DND-41 (cell line): ENCODE measurements at regions not wholly inside any gene's neighbourhood (a gene's known extent, or its start where the extent isn't known, plus 50 kb on each side); places are given as distances from the start of the nearest gene placed in this dataset.

Experiments
- EZH2 ChIP-seq: IDR thresholded peaks from 3 replicates; pipeline ENCODE4 v1.6.1; 2012; ENCODE audit warnings: borderline replicate concordance, low read depth, mild to moderate bottlenecking, moderate library complexity, low read length, inconsistent platforms; ENCODE audit not compliant: severe bottlenecking
- TF ChIP-seq, protein P1 (sequence below): IDR thresholded peaks from 2 replicates; pipeline ENCODE4 v1.5.1; 2012; ENCODE audit warnings: borderline replicate concordance, low read length, moderate library complexity, mild to moderate bottlenecking; ENCODE audit not compliant: poor library complexity, severe bottlenecking; ENCODE audit errors: extremely low read depth

DNA sequence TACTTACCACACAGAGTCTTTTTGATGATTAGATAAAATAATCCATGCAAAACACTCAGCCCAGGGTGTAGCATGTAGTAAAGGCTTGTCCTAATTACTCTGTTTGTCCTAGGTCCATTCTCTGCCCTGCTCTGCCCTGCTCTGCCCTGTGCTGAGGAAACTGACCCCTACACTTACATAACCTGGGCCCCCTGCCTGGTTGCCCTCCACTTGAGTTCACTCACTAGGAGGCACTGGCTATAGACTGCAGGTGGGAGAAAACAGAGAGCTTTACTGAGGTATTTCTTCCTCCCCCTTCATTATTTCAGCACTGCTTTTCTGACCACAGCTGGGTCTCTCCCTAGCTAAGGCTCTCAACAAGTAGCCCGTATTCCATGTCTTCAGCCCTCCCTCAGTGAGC is 70.9 kb upstream of the TBX18 start:
- TF ChIP-seq, protein P1, sequence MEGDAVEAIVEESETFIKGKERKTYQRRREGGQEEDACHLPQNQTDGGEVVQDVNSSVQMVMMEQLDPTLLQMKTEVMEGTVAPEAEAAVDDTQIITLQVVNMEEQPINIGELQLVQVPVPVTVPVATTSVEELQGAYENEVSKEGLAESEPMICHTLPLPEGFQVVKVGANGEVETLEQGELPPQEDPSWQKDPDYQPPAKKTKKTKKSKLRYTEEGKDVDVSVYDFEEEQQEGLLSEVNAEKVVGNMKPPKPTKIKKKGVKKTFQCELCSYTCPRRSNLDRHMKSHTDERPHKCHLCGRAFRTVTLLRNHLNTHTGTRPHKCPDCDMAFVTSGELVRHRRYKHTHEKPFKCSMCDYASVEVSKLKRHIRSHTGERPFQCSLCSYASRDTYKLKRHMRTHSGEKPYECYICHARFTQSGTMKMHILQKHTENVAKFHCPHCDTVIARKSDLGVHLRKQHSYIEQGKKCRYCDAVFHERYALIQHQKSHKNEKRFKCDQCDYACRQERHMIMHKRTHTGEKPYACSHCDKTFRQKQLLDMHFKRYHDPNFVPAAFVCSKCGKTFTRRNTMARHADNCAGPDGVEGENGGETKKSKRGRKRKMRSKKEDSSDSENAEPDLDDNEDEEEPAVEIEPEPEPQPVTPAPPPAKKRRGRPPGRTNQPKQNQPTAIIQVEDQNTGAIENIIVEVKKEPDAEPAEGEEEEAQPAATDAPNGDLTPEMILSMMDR, result no peak
- TF ChIP-seq EZH2, result no peak
